H1 (cell line): ENCODE measurements at regions not wholly inside any gene's neighbourhood (a gene's known extent, or its start where the extent isn't known, plus 50 kb on each side); places are given as distances from the start of the nearest gene placed in this dataset.

ENCODE experiments used
- CTCF ChIA-PET: fragments of 300-600 bp; sonication (Branson Sonifier 250); formaldehyde crosslinking; loops from one replicate; lab custom pipeline; 2021; ENCODE audit not compliant: partially characterized antibody; lab: Charles Lee
- POLR2A ChIA-PET: fragments of 300-600 bp; sonication (Branson Sonifier 250); formaldehyde crosslinking; loops from one replicate; lab custom pipeline; 2021; ENCODE audit warnings: inconsistent platforms; ENCODE audit not compliant: partially characterized antibody; lab: Charles Lee
- DNase-seq, 2 experiments: peaks; one replicate each; pipeline versions ENCODE4 v3.0.0 to v3.0.0-alpha.2; 2010 to 2022; ENCODE audit warnings: low spot score in 2 of 2, low read depth in 1 of 2, mixed read lengths in 1 of 2
- FAIRE-seq: peaks from 2 replicates; lab custom pipeline; 2011; peaks lifted over from hg19 to GRCh38; lab: Jason Lieb, UNC
- H2AFZ ChIP-seq: 2 replicates; pipeline ENCODE4 v1.8.1; 2012; ENCODE audit warnings: low read length, inconsistent platforms
- H2AK5ac ChIP-seq: 2 replicates; pipeline ENCODE4 v1.6.1; 2013; ENCODE audit warnings: low read depth, low read length
- H2BK120ac ChIP-seq: replicated peaks from 2 replicates; pipeline ENCODE3; 2013; ENCODE audit warnings: low read depth, low read length, inconsistent platforms
- H2BK12ac ChIP-seq: 2 replicates; pipeline ENCODE4 v1.6.1; 2013; ENCODE audit warnings: low read depth, low read length
- H2BK15ac ChIP-seq: 2 replicates; pipeline ENCODE4 v1.6.1; 2013; ENCODE audit warnings: low read length
- H2BK20ac ChIP-seq: 2 replicates; pipeline ENCODE4 v1.6.1; 2013; ENCODE audit warnings: low read length
- H2BK5ac ChIP-seq: 2 replicates; pipeline ENCODE4 v1.6.1; 2013; ENCODE audit warnings: low read depth, low read length
- H3K14ac ChIP-seq: 2 replicates; pipeline ENCODE4 v1.6.1; 2013; ENCODE audit warnings: inconsistent platforms; ENCODE audit not compliant: insufficient read length
- H3K18ac ChIP-seq: 2 replicates; pipeline ENCODE4 v1.6.1; 2013; ENCODE audit warnings: low read length; ENCODE audit errors: extremely low read depth
- H3K23ac ChIP-seq: 2 replicates; pipeline ENCODE4 v1.6.1; 2013; ENCODE audit warnings: inconsistent platforms; ENCODE audit not compliant: insufficient read length
- H3K23me2 ChIP-seq: 2 replicates; pipeline ENCODE4 v1.6.1; 2013; ENCODE audit warnings: low read depth, low read length
- H3K27ac ChIP-seq: 2 replicates; pipeline ENCODE4 v1.6.1; 2011; ENCODE audit warnings: low read depth, low read length, inconsistent platforms
- H3K27me3 ChIP-seq, 4 experiments: replicated peaks in 1 of 4; 1 replicate in 1 of 4; 2 replicates in 3 of 4; pipeline versions ENCODE4 v1.6.1 to v1.8.1; 2011 to 2013; ENCODE audit warnings: low read length in 3 of 4, mild to moderate bottlenecking in 3 of 4, inconsistent platforms in 2 of 4, mixed read lengths in 2 of 4, moderate library complexity in 1 of 4; ENCODE audit not compliant: control insufficient read depth in 3 of 4, insufficient read depth in 3 of 4; ENCODE audit errors: extremely low read depth in 1 of 4
- H3K36me3 ChIP-seq, 4 experiments: 2 replicates each; pipeline versions ENCODE4 v1.6.1 to v1.8.1; 2011 to 2013; ENCODE audit warnings: mild to moderate bottlenecking in 4 of 4, low read length in 3 of 4, moderate library complexity in 2 of 4, control low read depth in 1 of 4, inconsistent platforms in 1 of 4; ENCODE audit not compliant: insufficient read depth in 4 of 4, control insufficient read depth in 2 of 4
- H3K4ac ChIP-seq: replicated peaks from 2 replicates; pipeline ENCODE3; 2013; ENCODE audit warnings: low read length, low read depth, mixed read lengths, inconsistent platforms; ENCODE audit not compliant: insufficient read length
- H3K4me1 ChIP-seq, 4 experiments: replicated peaks in 1 of 4; 1 replicate in 1 of 4; 2 replicates in 3 of 4; pipeline versions ENCODE4 v1.6.1 to v1.8.1; 2011 to 2013; ENCODE audit warnings: low read length in 3 of 4, inconsistent platforms in 2 of 4, mixed read lengths in 1 of 4; ENCODE audit not compliant: insufficient read depth in 4 of 4, control insufficient read depth in 3 of 4
- H3K4me2 ChIP-seq, 2 experiments: 2 replicates each; pipeline versions ENCODE4 v1.6.1 to v1.8.1; 2011 to 2013; ENCODE audit warnings: low read depth in 2 of 2, low read length in 2 of 2, control low read depth in 1 of 2, inconsistent platforms in 1 of 2, mild to moderate bottlenecking in 1 of 2; ENCODE audit not compliant: insufficient read depth in 1 of 2
- H3K4me3 ChIP-seq, 4 experiments: fragments of 200-600, 300-600 bp in 1 of 4; sonication (generic), shearing (Covaris generic), sonication (Bioruptor Twin) in 1 of 4; 2 replicates each; pipeline versions ENCODE4 v1.5.1 to v1.8.1; 2011 to 2016; ENCODE audit warnings: low read length in 4 of 4, low read depth in 3 of 4, control low read depth in 2 of 4, inconsistent platforms in 2 of 4, mild to moderate bottlenecking in 2 of 4, mixed read lengths in 1 of 4, moderate library complexity in 1 of 4; ENCODE audit not compliant: insufficient read depth in 2 of 4; ENCODE audit errors: extremely low read depth in 1 of 4
- H3K56ac ChIP-seq: replicated peaks from 2 replicates; pipeline ENCODE3; 2013; ENCODE audit warnings: low read depth, mild to moderate bottlenecking, mixed read lengths, low read length, inconsistent platforms; ENCODE audit not compliant: insufficient read length
- H3K79me1 ChIP-seq: 2 replicates; pipeline ENCODE4 v1.6.1; 2013; ENCODE audit warnings: low read depth, low read length, control low read depth
- H3K79me2 ChIP-seq, 2 experiments: 2 replicates each; pipeline versions ENCODE4 v1.6.1 to v1.8.1; 2012 to 2013; ENCODE audit warnings: low read length in 2 of 2, mild to moderate bottlenecking in 2 of 2, inconsistent platforms in 1 of 2; ENCODE audit not compliant: insufficient read depth in 2 of 2, control insufficient read depth in 1 of 2
- H3K9ac ChIP-seq, 4 experiments: replicated peaks in 1 of 4; 1 replicate in 1 of 4; 2 replicates in 3 of 4; pipeline versions ENCODE4 v1.6.1 to v1.8.1; 2011 to 2013; ENCODE audit warnings: low read depth in 3 of 4, low read length in 3 of 4, control low read depth in 2 of 4, mild to moderate bottlenecking in 2 of 4, moderate library complexity in 2 of 4, inconsistent platforms in 1 of 4; ENCODE audit errors: extremely low read depth in 1 of 4
- H3K9me3 ChIP-seq, 2 experiments: 2 replicates each; pipeline versions ENCODE4 v1.6.1 to v1.8.1; 2012 to 2013; ENCODE audit warnings: mild to moderate bottlenecking in 2 of 2, moderate library complexity in 2 of 2, control low read depth in 1 of 2, inconsistent platforms in 1 of 2, low read depth in 1 of 2, low read length in 1 of 2, mixed read lengths in 1 of 2; ENCODE audit not compliant: insufficient read depth in 2 of 2
- H4K20me1 ChIP-seq, 2 experiments: replicated peaks in 1 of 2; 2 replicates each; pipeline versions ENCODE3 to v1.8.1; 2011 to 2013; ENCODE audit warnings: inconsistent platforms in 2 of 2, low read length in 2 of 2, mild to moderate bottlenecking in 1 of 2; ENCODE audit not compliant: insufficient read depth in 2 of 2, control insufficient read depth in 1 of 2
- H4K5ac ChIP-seq: 2 replicates; pipeline ENCODE4 v1.6.1; 2013; ENCODE audit warnings: low read length, low read depth, mixed read lengths, inconsistent platforms; ENCODE audit not compliant: insufficient read length
- H4K8ac ChIP-seq: 2 replicates; pipeline ENCODE4 v1.8.0; 2013; ENCODE audit warnings: mild to moderate bottlenecking, moderate library complexity, low read length, inconsistent platforms; ENCODE audit not compliant: insufficient read depth; ENCODE audit errors: extremely low read depth
- H4K91ac ChIP-seq: replicated peaks from 2 replicates; pipeline ENCODE3; 2013; ENCODE audit warnings: low read length, mixed read lengths, inconsistent platforms; ENCODE audit not compliant: insufficient read length
- BRCA1 ChIP-seq: IDR thresholded peaks from 2 replicates; pipeline ENCODE4 v1.6.1; 2012; ENCODE audit warnings: low read depth, low read length, improper control_type of control experiment
- CHD2 ChIP-seq: IDR thresholded peaks from 2 replicates; pipeline ENCODE4 v1.6.1; 2012; ENCODE audit warnings: low read length, improper control_type of control experiment
- FOSL1 ChIP-seq: IDR thresholded peaks from 2 replicates; pipeline ENCODE4 v1.6.1; 2011; ENCODE audit warnings: mild to moderate bottlenecking, low read depth, low read length, moderate library complexity; ENCODE audit not compliant: insufficient read depth
- JUN ChIP-seq: IDR thresholded peaks from 2 replicates; pipeline ENCODE4 v1.6.1; 2011; ENCODE audit warnings: low read depth, mild to moderate bottlenecking, improper control_type of control experiment, low read length
- PHF8 ChIP-seq: fragments of 200-600 bp; sonication (generic); conservative IDR thresholded peaks from 2 replicates; pipeline ENCODE4 v1.7.1; 2012; ENCODE audit warnings: low read depth, mild to moderate bottlenecking, inconsistent platforms, low read length, moderate library complexity
- POLR2AphosphoS5 ChIP-seq: IDR thresholded peaks from 2 replicates; pipeline ENCODE4 v1.6.1; 2011; ENCODE audit warnings: low read depth, low read length
- RAD21 ChIP-seq, 2 experiments: IDR thresholded peaks in 1 of 2; conservative IDR thresholded peaks in 1 of 2; 2 replicates each; pipeline ENCODE4 v1.6.1; 2011; ENCODE audit warnings: low read depth in 2 of 2, low read length in 2 of 2, improper control_type of control experiment in 1 of 2, inconsistent platforms in 1 of 2, mild to moderate bottlenecking in 1 of 2, moderate library complexity in 1 of 2
- RBBP5 ChIP-seq: IDR thresholded peaks from 2 replicates; pipeline ENCODE4 v1.7.1; 2012; ENCODE audit warnings: low read depth, mild to moderate bottlenecking, inconsistent platforms, low read length, moderate library complexity, borderline replicate concordance
- RNF2 ChIP-seq: fragments of 200-900, 300-1000 bp; sonication (generic); IDR thresholded peaks from 2 replicates; pipeline ENCODE4 v1.7.1; 2016; ENCODE audit warnings: borderline replicate concordance, low read depth, mild to moderate bottlenecking, antibody characterized with exemption, low read length; ENCODE audit not compliant: poor library complexity, severe bottlenecking; ENCODE audit errors: missing control alignments
- WGBS, 2 experiments: shearing (Covaris generic) in 1 of 2; methylation state at CpG; one replicate each; pipeline versions ENCODE4 v1.1.6 to v1.1.7; 2013 to 2015; ENCODE audit warnings: low lambda C conversion rate in 2 of 2, mixed read lengths in 2 of 2, inconsistent platforms in 1 of 2, low coverage in 1 of 2, missing lambda C conversion rate in 1 of 2; ENCODE audit not compliant: insufficient replicate concordance in 2 of 2, insufficient coverage in 1 of 2, insufficient read length in 1 of 2; ENCODE audit errors: extremely low coverage in 1 of 2, missing lambda C conversion rate in 1 of 2; 5-methylcytosine and 5-hydroxymethylcytosine counted together
- TF ChIP-seq, protein P1 (sequence below): IDR thresholded peaks from 2 replicates; pipeline ENCODE4 v1.6.1; 2011; ENCODE audit warnings: low read depth, mild to moderate bottlenecking, low read length; ENCODE audit not compliant: insufficient read depth
- TF ChIP-seq, protein P2 (sequence below): IDR thresholded peaks from 2 replicates; pipeline ENCODE4 v1.6.1; 2012; ENCODE audit warnings: low read length, inconsistent platforms

DNA sequence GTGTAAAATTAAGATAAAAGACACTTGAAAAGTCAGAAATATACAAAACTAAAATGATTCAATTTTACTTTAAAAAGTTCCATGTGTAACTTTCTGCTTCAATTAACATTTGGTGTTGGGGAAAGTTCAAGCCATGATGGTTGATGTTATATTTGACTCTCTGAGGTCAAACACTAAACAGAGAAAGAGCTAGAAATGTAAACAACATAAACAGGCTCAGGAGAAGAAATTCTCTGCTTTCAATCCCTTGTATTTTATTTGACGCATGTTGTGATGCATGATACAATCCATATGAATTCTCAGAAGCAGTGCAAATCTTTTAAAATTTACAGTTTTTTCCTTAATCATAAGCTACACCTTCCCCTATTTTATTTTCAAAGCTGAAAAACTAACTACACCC, 822.4 kb downstream of the PCDH18 start:
- Histone ChIP-seq H4K5ac (no peak overlapping the region), H2BK5ac (no peak overlapping the region), H2AK5ac (no peak overlapping the region), H2BK15ac (no peak overlapping the region), H3K36me3 (no peaks in the 10 kb centered on the region), H2BK12ac (no peak overlapping the region), H3K56ac (no peak overlapping the region), H3K4me2 (no peak overlapping the region), H4K91ac (no peak overlapping the region), H3K4me1 (no peaks in the 10 kb centered on the region), H3K4ac (no peak overlapping the region), H2AFZ (no peak overlapping the region), H3K79me2 (no peaks in the 10 kb centered on the region), H3K4me3 (no peak overlapping the region), H3K9ac (no peak overlapping the region), H4K20me1 (no peaks in the 10 kb centered on the region), H3K79me1 (no peaks in the 10 kb centered on the region), H4K8ac (no peak overlapping the region), H3K9me3 (no peaks in the 10 kb centered on the region), H3K23ac (no peak overlapping the region), H2BK20ac (no peak overlapping the region), H2BK120ac (no peak overlapping the region), H3K23me2 (no peaks in the 10 kb centered on the region), H3K27ac (no peak overlapping the region), H3K27me3 (no peaks in the 10 kb centered on the region), H3K18ac (no peak overlapping the region), H3K14ac (no peak overlapping the region)
- 81% methylated on average over 1 of the region's 1 CpG; no CpG with 5 or more reads in 1 of the 2 experiments for WGBS, 2 experiments
- DNase-seq (no peak), FAIRE-seq (no peak)
- POLR2A ChIA-PET = no interaction called here
- CTCF ChIA-PET = interaction anchor here (1.0 kb wide), 1 partner anchor 143 kb away, joined by 3 read pairs; no protein-coding TSS in a partner anchor
- TF ChIP-seq RNF2 = no peak
- no peak for TF ChIP-seq BRCA1
- TF ChIP-seq, protein P1, sequence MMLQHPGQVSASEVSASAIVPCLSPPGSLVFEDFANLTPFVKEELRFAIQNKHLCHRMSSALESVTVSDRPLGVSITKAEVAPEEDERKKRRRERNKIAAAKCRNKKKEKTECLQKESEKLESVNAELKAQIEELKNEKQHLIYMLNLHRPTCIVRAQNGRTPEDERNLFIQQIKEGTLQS = no peak
- TF ChIP-seq, protein P2, sequence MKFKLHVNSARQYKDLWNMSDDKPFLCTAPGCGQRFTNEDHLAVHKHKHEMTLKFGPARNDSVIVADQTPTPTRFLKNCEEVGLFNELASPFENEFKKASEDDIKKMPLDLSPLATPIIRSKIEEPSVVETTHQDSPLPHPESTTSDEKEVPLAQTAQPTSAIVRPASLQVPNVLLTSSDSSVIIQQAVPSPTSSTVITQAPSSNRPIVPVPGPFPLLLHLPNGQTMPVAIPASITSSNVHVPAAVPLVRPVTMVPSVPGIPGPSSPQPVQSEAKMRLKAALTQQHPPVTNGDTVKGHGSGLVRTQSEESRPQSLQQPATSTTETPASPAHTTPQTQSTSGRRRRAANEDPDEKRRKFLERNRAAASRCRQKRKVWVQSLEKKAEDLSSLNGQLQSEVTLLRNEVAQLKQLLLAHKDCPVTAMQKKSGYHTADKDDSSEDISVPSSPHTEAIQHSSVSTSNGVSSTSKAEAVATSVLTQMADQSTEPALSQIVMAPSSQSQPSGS = no peak
- TF ChIP-seq JUN = no peak
- TF ChIP-seq PHF8 = no peak
- TF ChIP-seq POLR2AphosphoS5 = no peak
- TF ChIP-seq CHD2 = no peak
- no peak for TF ChIP-seq RBBP5
- no peak for TF ChIP-seq FOSL1
- no peak for TF ChIP-seq RAD21 (IDR thresholded peaks at IDR 0.05 in 1 of 2, conservative IDR thresholded peaks at IDR 0.05 in 1 of 2; ENCODE audit: low read depth in 2 of 2, low read length in 2 of 2)
